ENCODE measurements at regions not wholly inside any gene's neighbourhood (a gene's known extent, or its start where the extent isn't known, plus 50 kb on each side); places are given as distances from the start of the nearest gene placed in this dataset.

DNA sequence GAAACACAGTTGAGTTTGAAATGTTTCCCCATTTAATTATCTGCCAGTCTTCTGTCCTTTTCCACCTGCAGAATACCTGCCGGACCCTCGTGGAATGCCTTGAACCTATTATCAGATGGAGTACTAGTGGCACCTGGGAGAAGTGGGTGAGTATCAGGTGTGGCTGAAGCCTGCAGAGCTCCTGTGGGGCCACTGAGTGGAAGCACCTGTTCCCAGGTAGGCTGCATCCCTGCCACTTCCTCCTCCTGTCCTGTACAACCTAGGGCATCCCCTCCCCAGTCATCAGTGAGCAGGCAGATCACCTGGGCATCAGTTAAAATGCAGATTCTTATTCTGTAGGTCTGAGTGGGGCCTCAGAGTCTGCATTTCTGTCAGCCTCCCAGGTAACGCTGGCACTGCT, 80.8 kb upstream of the BZW1 start:
- TF ChIP-seq, protein P1, sequence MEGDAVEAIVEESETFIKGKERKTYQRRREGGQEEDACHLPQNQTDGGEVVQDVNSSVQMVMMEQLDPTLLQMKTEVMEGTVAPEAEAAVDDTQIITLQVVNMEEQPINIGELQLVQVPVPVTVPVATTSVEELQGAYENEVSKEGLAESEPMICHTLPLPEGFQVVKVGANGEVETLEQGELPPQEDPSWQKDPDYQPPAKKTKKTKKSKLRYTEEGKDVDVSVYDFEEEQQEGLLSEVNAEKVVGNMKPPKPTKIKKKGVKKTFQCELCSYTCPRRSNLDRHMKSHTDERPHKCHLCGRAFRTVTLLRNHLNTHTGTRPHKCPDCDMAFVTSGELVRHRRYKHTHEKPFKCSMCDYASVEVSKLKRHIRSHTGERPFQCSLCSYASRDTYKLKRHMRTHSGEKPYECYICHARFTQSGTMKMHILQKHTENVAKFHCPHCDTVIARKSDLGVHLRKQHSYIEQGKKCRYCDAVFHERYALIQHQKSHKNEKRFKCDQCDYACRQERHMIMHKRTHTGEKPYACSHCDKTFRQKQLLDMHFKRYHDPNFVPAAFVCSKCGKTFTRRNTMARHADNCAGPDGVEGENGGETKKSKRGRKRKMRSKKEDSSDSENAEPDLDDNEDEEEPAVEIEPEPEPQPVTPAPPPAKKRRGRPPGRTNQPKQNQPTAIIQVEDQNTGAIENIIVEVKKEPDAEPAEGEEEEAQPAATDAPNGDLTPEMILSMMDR (IDR thresholded peaks at IDR 0.05; ENCODE audit: control extremely low read depth in 1 of 3, insufficient read depth in 1 of 3, low read depth in 1 of 3, low read length in 3 of 3) = no peak
- TF ChIP-seq POLR2A (IDR thresholded peaks at IDR 0.05; ENCODE audit: control extremely low read depth in 1 of 2, low read depth in 2 of 2, low read length in 2 of 2) (no peak), ZNF274 (IDR thresholded peaks at IDR 0.05; ENCODE audit: borderline replicate concordance, extremely low read depth, low read length) (no peak), POLR2AphosphoS5 (IDR thresholded peaks at IDR 0.05; ENCODE audit: low read depth, low read length) (no peak), ASH2L (IDR thresholded peaks at IDR 0.05; ENCODE audit: low read length) (no peak), CHD1 (IDR thresholded peaks at IDR 0.05; ENCODE audit: low read depth, low read length) (no peak), EP300 (IDR thresholded peaks at IDR 0.05; ENCODE audit: borderline replicate concordance in 1 of 2, low read depth in 2 of 2, low read length in 2 of 2) (no peak), CBX5 (IDR thresholded peaks at IDR 0.05; ENCODE audit: low read depth, low read length) (no peak), NANOG (IDR thresholded peaks at IDR 0.05; ENCODE audit: insufficient read depth, low read depth, low read length, poor library complexity, severe bottlenecking) (no peak), PHF8 (conservative IDR thresholded peaks at IDR 0.05; ENCODE audit: low read depth, low read length) (no peak)
- TF ChIP-seq, protein P2, sequence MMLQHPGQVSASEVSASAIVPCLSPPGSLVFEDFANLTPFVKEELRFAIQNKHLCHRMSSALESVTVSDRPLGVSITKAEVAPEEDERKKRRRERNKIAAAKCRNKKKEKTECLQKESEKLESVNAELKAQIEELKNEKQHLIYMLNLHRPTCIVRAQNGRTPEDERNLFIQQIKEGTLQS (IDR thresholded peaks at IDR 0.05; ENCODE audit: insufficient read depth, low read depth, low read length) = no peak
- TF ChIP-seq, protein P3, sequence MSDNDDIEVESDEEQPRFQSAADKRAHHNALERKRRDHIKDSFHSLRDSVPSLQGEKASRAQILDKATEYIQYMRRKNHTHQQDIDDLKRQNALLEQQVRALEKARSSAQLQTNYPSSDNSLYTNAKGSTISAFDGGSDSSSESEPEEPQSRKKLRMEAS (IDR thresholded peaks at IDR 0.05) = no peak
